Fibroblast of lung (primary cell): ENCODE measurements at regions not wholly inside any gene's neighbourhood (a gene's known extent, or its start where the extent isn't known, plus 50 kb on each side); places are given as distances from the start of the nearest gene placed in this dataset.

Experiments
- DNase-seq, 2 donors: peaks; one replicate each; pipeline versions ENCODE4 v3.0.0 to v3.0.0-alpha.2; 2010; ENCODE audit warnings: low read depth in 2 of 2
- H2AFZ ChIP-seq: 2 replicates; pipeline ENCODE4 v1.5.1; 2012; ENCODE audit warnings: low read length, control low read depth, inconsistent platforms
- H3K27ac ChIP-seq: 2 replicates; pipeline ENCODE4 v1.5.1; 2011; ENCODE audit warnings: low read length, control low read depth; ENCODE audit not compliant: insufficient read depth
- H3K27me3 ChIP-seq: 2 replicates; pipeline ENCODE4 v1.5.1; 2011; ENCODE audit warnings: mild to moderate bottlenecking, low read length; ENCODE audit not compliant: control insufficient read depth, insufficient read depth
- H3K36me3 ChIP-seq: 2 replicates; pipeline ENCODE4 v1.5.1; 2011; ENCODE audit warnings: low read length; ENCODE audit not compliant: control insufficient read depth, insufficient read depth
- H3K4me1 ChIP-seq: 2 replicates; pipeline ENCODE4 v1.5.1; 2011; ENCODE audit warnings: low read length; ENCODE audit not compliant: control insufficient read depth, insufficient read depth; ENCODE audit errors: extremely low read depth
- H3K4me2 ChIP-seq: 2 replicates; pipeline ENCODE4 v1.5.1; 2011; ENCODE audit warnings: low read length, control low read depth; ENCODE audit not compliant: insufficient read depth; ENCODE audit errors: extremely low read depth
- H3K4me3 ChIP-seq, 4 experiments: fragments of 200-600 bp in 1 of 4; sonication (generic) in 1 of 4; replicated peaks in 1 of 4; 2 replicates each; pipeline ENCODE4 v1.5.1; 2011 to 2016; ENCODE audit warnings: low read length in 4 of 4, low read depth in 3 of 4, mild to moderate bottlenecking in 3 of 4, control low read depth in 2 of 4, inconsistent platforms in 1 of 4, mixed read lengths in 1 of 4; ENCODE audit not compliant: insufficient read depth in 1 of 4; ENCODE audit errors: control extremely low read depth in 1 of 4
- H3K79me2 ChIP-seq: 2 replicates; pipeline ENCODE4 v1.5.1; 2012; ENCODE audit warnings: mild to moderate bottlenecking, low read length, inconsistent platforms; ENCODE audit not compliant: control insufficient read depth, insufficient read depth
- H3K9ac ChIP-seq: 2 replicates; pipeline ENCODE4 v1.5.1; 2011; ENCODE audit warnings: mild to moderate bottlenecking, low read length, control low read depth; ENCODE audit not compliant: insufficient read depth
- H3K9me3 ChIP-seq: 2 replicates; pipeline ENCODE4 v1.5.1; 2012; ENCODE audit warnings: low read depth, low read length; ENCODE audit not compliant: control insufficient read depth, insufficient read depth
- H4K20me1 ChIP-seq: 2 replicates; pipeline ENCODE4 v1.5.1; 2011; ENCODE audit warnings: low read length; ENCODE audit not compliant: control insufficient read depth, insufficient read depth; ENCODE audit errors: extremely low read depth
- EZH2 ChIP-seq: IDR thresholded peaks from 2 replicates; pipeline ENCODE4 v1.5.1; 2012; ENCODE audit warnings: low read length, control low read depth, mild to moderate bottlenecking; ENCODE audit errors: missing control alignments
- TF ChIP-seq, protein P1 (sequence below), 2 donors: IDR thresholded peaks in 1 of 2; conservative IDR thresholded peaks in 1 of 2; 1 replicate in 1 of 2; 2 replicates in 1 of 2; pipeline ENCODE4 v1.5.1; 2011 to 2012; ENCODE audit warnings: low read length in 2 of 2, control low read depth in 1 of 2, inconsistent platforms in 1 of 2, low read depth in 1 of 2, mild to moderate bottlenecking in 1 of 2

DNA sequence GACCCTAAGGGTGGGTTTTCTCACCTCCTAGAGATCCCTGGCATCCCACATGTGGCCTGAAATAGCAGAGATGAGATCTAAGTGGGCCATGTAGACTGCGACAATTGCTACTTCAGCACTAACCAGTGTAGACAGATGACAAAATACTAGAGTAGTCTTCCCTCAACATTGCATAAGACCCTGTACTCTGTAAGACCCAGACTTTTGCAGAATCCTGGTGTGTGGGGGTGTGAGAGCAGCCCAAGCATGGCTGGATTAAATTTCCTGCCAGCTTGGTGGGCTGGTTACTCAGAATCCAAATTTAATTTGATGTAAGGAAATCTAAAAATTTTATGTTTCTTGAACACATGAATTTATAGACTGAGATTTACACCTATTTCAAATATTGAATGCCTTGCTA, 88.3 kb downstream of the ZNF365 start:
- Histone ChIP-seq H3K4me1 (peaks cover 3% of the 10 kb centered on the region), H3K79me2 (no peaks in the 10 kb centered on the region), H2AFZ (no peak overlapping the region), H3K4me2 (no peak overlapping the region), H3K27ac (no peak overlapping the region), H4K20me1 (no peaks in the 10 kb centered on the region), H3K4me3 (no peak overlapping the region), H3K9me3 (no peaks in the 10 kb centered on the region), H3K27me3 (no peaks in the 10 kb centered on the region), H3K9ac (no peak overlapping the region), H3K36me3 (no peaks in the 10 kb centered on the region)
- DNase-seq = no peak
- TF ChIP-seq, protein P1, sequence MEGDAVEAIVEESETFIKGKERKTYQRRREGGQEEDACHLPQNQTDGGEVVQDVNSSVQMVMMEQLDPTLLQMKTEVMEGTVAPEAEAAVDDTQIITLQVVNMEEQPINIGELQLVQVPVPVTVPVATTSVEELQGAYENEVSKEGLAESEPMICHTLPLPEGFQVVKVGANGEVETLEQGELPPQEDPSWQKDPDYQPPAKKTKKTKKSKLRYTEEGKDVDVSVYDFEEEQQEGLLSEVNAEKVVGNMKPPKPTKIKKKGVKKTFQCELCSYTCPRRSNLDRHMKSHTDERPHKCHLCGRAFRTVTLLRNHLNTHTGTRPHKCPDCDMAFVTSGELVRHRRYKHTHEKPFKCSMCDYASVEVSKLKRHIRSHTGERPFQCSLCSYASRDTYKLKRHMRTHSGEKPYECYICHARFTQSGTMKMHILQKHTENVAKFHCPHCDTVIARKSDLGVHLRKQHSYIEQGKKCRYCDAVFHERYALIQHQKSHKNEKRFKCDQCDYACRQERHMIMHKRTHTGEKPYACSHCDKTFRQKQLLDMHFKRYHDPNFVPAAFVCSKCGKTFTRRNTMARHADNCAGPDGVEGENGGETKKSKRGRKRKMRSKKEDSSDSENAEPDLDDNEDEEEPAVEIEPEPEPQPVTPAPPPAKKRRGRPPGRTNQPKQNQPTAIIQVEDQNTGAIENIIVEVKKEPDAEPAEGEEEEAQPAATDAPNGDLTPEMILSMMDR (conservative IDR thresholded peaks at IDR 0.05 in 1 of 2, IDR thresholded peaks at IDR 0.05 in 1 of 2; ENCODE audit: low read depth in 1 of 2, low read length in 2 of 2) = no peak
- no peak for TF ChIP-seq EZH2

DNA sequence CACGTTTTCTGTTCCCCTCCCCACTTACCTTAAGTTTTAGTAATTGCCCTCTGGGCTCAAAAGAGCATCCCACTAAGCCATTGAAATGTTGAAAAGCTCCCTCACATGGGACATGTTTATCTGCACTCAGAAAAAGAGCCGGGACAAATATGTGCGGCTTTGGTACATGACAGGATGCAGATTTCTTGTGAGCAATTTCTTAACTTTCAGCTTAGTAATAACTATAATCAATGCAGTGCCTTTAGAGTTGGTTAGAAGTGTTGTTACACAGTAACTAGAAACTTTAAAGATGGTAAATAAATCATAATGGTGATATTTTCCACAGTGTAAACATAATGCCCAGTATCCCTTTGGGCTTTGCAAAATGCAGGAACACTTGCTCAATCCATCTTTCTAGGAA, 89.2 kb downstream of the ZNF365 start:
- no peaks in the 10 kb centered on the region for H3K9me3 ChIP-seq
- TF ChIP-seq, protein P1 (conservative IDR thresholded peaks at IDR 0.05 in 1 of 2, IDR thresholded peaks at IDR 0.05 in 1 of 2; ENCODE audit: low read depth in 1 of 2, low read length in 2 of 2) = no peak
- TF ChIP-seq EZH2 = no peak

DNA sequence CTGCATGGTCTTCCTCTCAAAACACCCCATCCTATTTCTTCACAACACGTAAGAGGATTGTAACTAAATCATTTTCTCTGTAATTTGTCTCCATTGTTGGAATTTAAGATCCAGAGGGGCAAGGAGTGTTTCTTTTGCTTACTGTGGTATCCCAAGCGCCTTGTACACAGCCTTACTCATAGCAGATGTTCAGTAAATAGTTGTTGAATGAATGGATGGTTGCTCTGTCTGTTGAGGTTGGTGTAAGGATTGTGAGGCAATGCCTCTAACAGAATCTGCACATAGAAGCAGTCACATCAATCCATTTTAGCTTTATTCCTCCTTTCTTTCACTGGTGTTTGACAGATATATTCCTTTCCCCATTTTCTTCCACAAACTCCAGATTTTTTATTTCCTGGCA, 90.1 kb downstream of the ZNF365 start:
- no peaks in the 10 kb centered on the region for H3K36me3 ChIP-seq
- no peak overlapping the region for H3K4me3 ChIP-seq
- peak in 1 of 2 donors; percentile 26 for DNase-seq
- H3K9me3 ChIP-seq = no peaks in the 10 kb centered on the region
- TF ChIP-seq, protein P1 (conservative IDR thresholded peaks at IDR 0.05 in 1 of 2, IDR thresholded peaks at IDR 0.05 in 1 of 2; ENCODE audit: low read depth in 1 of 2, low read length in 2 of 2) = no peak
- TF ChIP-seq EZH2 = no peak
- peaks cover 2% of the 10 kb centered on the region for H3K4me1 ChIP-seq
- no peak overlapping the region for H3K9ac ChIP-seq
- no peak overlapping the region for H2AFZ ChIP-seq
- H4K20me1 ChIP-seq = no peaks in the 10 kb centered on the region
- H3K4me2 ChIP-seq = no peak overlapping the region
- H3K27ac ChIP-seq = no peak overlapping the region
- H3K27me3 ChIP-seq = no peaks in the 10 kb centered on the region
- no peaks in the 10 kb centered on the region for H3K79me2 ChIP-seq

More for the DNA sequence above, 89.2 kb downstream of the ZNF365 start:
- H3K4me1 ChIP-seq = peaks cover 3% of the 10 kb centered on the region
- H3K36me3 ChIP-seq = no peaks in the 10 kb centered on the region
- no peaks in the 10 kb centered on the region for H3K27me3 ChIP-seq
- no peak overlapping the region for H3K4me2 ChIP-seq
- DNase-seq = no peak
- no peaks in the 10 kb centered on the region for H3K79me2 ChIP-seq
- H3K4me3 ChIP-seq = no peak overlapping the region
- H3K9ac ChIP-seq = no peak overlapping the region
- H4K20me1 ChIP-seq = no peaks in the 10 kb centered on the region
- H2AFZ ChIP-seq = no peak overlapping the region
- no peak overlapping the region for H3K27ac ChIP-seq
